ENCODE measurements at regions not wholly inside any gene's neighbourhood (a gene's known extent, or its start where the extent isn't known, plus 50 kb on each side); places are given as distances from the start of the nearest gene placed in this dataset.

- no peak for DNase-seq (ENCODE audit: low read depth)
These were observed 164.3 kb upstream of the MLN start for GRCh38 chr6:33967966-33968724.

GRCh38 chr6:33967265-33967767, 163.5 kb upstream of the MLN start:
- DNase-seq (ENCODE audit: low read depth), result no peak

GRCh38 chr6:33966536-33966935, 162.7 kb upstream of the MLN start:
- no peak for DNase-seq (ENCODE audit: low read depth)

- no peak for DNase-seq (ENCODE audit: low read depth)
These were observed 162.0 kb upstream of the MLN start for GRCh38 chr6:33965766-33966165.

- no peak for DNase-seq (ENCODE audit: low read depth)
These were observed 160.6 kb upstream of the MLN start for GRCh38 chr6:33964387-33964786.

GRCh38 chr6:33963136-33963750, 159.4 kb upstream of the MLN start:
- DNase-seq (ENCODE audit: low read depth), result no peak

GRCh38 chr6:33962246-33963027, 158.6 kb upstream of the MLN start:
- no peak for DNase-seq (ENCODE audit: low read depth)

GRCh38 chr6:33961691-33962090, 157.9 kb upstream of the MLN start:
- no peak for DNase-seq (ENCODE audit: low read depth)

GRCh38 chr6:33960345-33961313, 156.8 kb upstream of the MLN start:
- DNase-seq (ENCODE audit: low read depth), result no peak

- no peak for DNase-seq (ENCODE audit: low read depth)
These were observed 156.0 kb upstream of the MLN start for GRCh38 chr6:33959661-33960344.

- no peak for DNase-seq (ENCODE audit: low read depth)
These were observed 155.5 kb upstream of the MLN start for GRCh38 chr6:33959329-33959651.

- no peak for DNase-seq (ENCODE audit: low read depth)
These were observed 154.9 kb upstream of the MLN start for GRCh38 chr6:33958526-33959328.

GRCh38 chr6:33957892-33958525, 154.2 kb upstream of the MLN start:
- DNase-seq (ENCODE audit: low read depth), result no peak

GRCh38 chr6:33957131-33957891, 153.5 kb upstream of the MLN start:
- DNase-seq (ENCODE audit: low read depth), result no peak

GRCh38 chr6:33956206-33956605, 152.4 kb upstream of the MLN start:
- DNase-seq (ENCODE audit: low read depth), result no peak

- no peak for DNase-seq (ENCODE audit: low read depth)
These were observed 151.8 kb upstream of the MLN start for GRCh38 chr6:33955566-33955965.

GRCh38 chr6:33954453-33954852, 150.7 kb upstream of the MLN start:
- DNase-seq (ENCODE audit: low read depth), result no peak

GRCh38 chr6:33953171-33953570, 149.4 kb upstream of the MLN start:
- no peak for DNase-seq (ENCODE audit: low read depth)

GRCh38 chr6:33952016-33952415, 148.2 kb upstream of the MLN start:
- DNase-seq (ENCODE audit: low read depth), result no peak
